ENCODE measurements at regions not wholly inside any gene's neighbourhood (a gene's known extent, or its start where the extent isn't known, plus 50 kb on each side); places are given as distances from the start of the nearest gene placed in this dataset.

- no peak for DNase-seq (ENCODE audit: low read depth in 2 of 2)
- no peak for TF ChIP-seq CTCF (IDR thresholded peaks at IDR 0.05; ENCODE audit: low read depth, low read length)
These were observed 115.7 kb downstream of the MTPAP start for GRCh38 chr10:30233186-30233959.

GRCh38 chr10:30231709-30232108, 117.4 kb downstream of the MTPAP start:
- no peak for TF ChIP-seq CTCF (IDR thresholded peaks at IDR 0.05; ENCODE audit: low read depth, low read length)
- no peak for DNase-seq (ENCODE audit: low read depth in 2 of 2)

More at GRCh38 chr10:30233186-30233959, 115.7 kb downstream of the MTPAP start:
- no peak overlapping the region for H3K4me3 ChIP-seq (replicated peaks in 1 of 2; ENCODE audit: low read depth in 2 of 2, low read length in 2 of 2)

GRCh38 chr10:30231071-30231652, 117.9 kb downstream of the MTPAP start:
- TF ChIP-seq CTCF (IDR thresholded peaks at IDR 0.05; ENCODE audit: low read depth, low read length), result no peak
- DNase-seq (ENCODE audit: low read depth in 2 of 2), result no peak
- H3K4me3 ChIP-seq (replicated peaks in 1 of 2; ENCODE audit: low read depth in 2 of 2, low read length in 2 of 2), result no peak overlapping the region

More at GRCh38 chr10:30231709-30232108, 117.4 kb downstream of the MTPAP start:
- no peak overlapping the region for H3K4me3 ChIP-seq (replicated peaks in 1 of 2; ENCODE audit: low read depth in 2 of 2, low read length in 2 of 2)

GRCh38 chr10:30229536-30229935, 119.5 kb downstream of the MTPAP start:
- no peak overlapping the region for H3K4me3 ChIP-seq (replicated peaks in 1 of 2; ENCODE audit: low read depth in 2 of 2, low read length in 2 of 2)
- DNase-seq (ENCODE audit: low read depth in 2 of 2), result no peak
- no peak for TF ChIP-seq CTCF (IDR thresholded peaks at IDR 0.05; ENCODE audit: low read depth, low read length)

GRCh38 chr10:30228417-30229036, 120.6 kb downstream of the MTPAP start:
- DNase-seq (ENCODE audit: low read depth in 2 of 2), result peak; percentile 12 to 15

GRCh38 chr10:30227481-30227880, 121.6 kb downstream of the MTPAP start:
- TF ChIP-seq CTCF (IDR thresholded peaks at IDR 0.05; ENCODE audit: low read depth, low read length), result no peak
- H3K4me3 ChIP-seq (replicated peaks in 1 of 2; ENCODE audit: low read depth in 2 of 2, low read length in 2 of 2), result no peak overlapping the region
- DNase-seq (ENCODE audit: low read depth in 2 of 2), result peak; percentile 33 to 43

More at GRCh38 chr10:30228417-30229036, 120.6 kb downstream of the MTPAP start:
- TF ChIP-seq CTCF (IDR thresholded peaks at IDR 0.05; ENCODE audit: low read depth, low read length), result no peak
- no peak overlapping the region for H3K4me3 ChIP-seq (replicated peaks in 1 of 2; ENCODE audit: low read depth in 2 of 2, low read length in 2 of 2)

Measured in cardiac fibroblast (primary cell).